Activated CD8-positive, alpha-beta memory T cell treated with anti-CD3 and anti-CD28 coated beads for 36 hours (primary cell): ENCODE measurements at regions not wholly inside any gene's neighbourhood (a gene's known extent, or its start where the extent isn't known, plus 50 kb on each side); places are given as distances from the start of the nearest gene placed in this dataset.

Experiments used
- CTCF ChIA-PET: fragments of 350-600 bp; sonication (Branson Sonifier 250); formaldehyde crosslinking; loops from one replicate; lab custom pipeline; 2021; ENCODE audit warnings: antibody characterized with exemption; lab: Charles Lee
- POLR2A ChIA-PET: fragments of 350-600 bp; sonication (Branson Sonifier 250); formaldehyde crosslinking; loops from one replicate; lab custom pipeline; 2021; ENCODE audit warnings: antibody characterized with exemption; lab: Charles Lee

- POLR2A ChIA-PET, result no interaction called here
- CTCF ChIA-PET, result no interaction called here
These were observed 111.6 kb upstream of the HAAO start for GRCh38 chr2:42903821-42904575.

- CTCF ChIA-PET, result interaction anchor here (1.4 kb wide), 1 partner anchor 28 kb away, joined by 5 read pairs; no protein-coding TSS in a partner anchor
- POLR2A ChIA-PET, result no interaction called here
These were observed 110.7 kb upstream of the HAAO start for GRCh38 chr2:42902939-42903709.

GRCh38 chr2:42901076-42901640, 108.8 kb upstream of the HAAO start:
- ChIA-PET CTCF (no interaction called here), POLR2A (no interaction called here)

GRCh38 chr2:42900289-42900891, 108.0 kb upstream of the HAAO start:
- CTCF ChIA-PET, result interaction anchor here (1.1 kb wide), 1 partner anchor 72 kb away, joined by 3 read pairs; no protein-coding TSS in a partner anchor
- POLR2A ChIA-PET, result no interaction called here

GRCh38 chr2:42897358-42897757, 105.0 kb upstream of the HAAO start:
- POLR2A ChIA-PET, result no interaction called here

GRCh38 chr2:42895791-42896135, 103.4 kb upstream of the HAAO start:
- POLR2A ChIA-PET, result no interaction called here
- CTCF ChIA-PET, result no interaction called here

More at GRCh38 chr2:42897358-42897757, 105.0 kb upstream of the HAAO start:
- CTCF ChIA-PET, result no interaction called here

- ChIA-PET CTCF (no interaction called here), POLR2A (no interaction called here)
These were observed 102.9 kb upstream of the HAAO start for GRCh38 chr2:42895134-42895790.

- CTCF ChIA-PET, result no interaction called here
- POLR2A ChIA-PET, result no interaction called here
These were observed 100.8 kb upstream of the HAAO start for GRCh38 chr2:42893047-42893758.

GRCh38 chr2:42890791-42891355, 98.5 kb upstream of the HAAO start:
- ChIA-PET CTCF (interaction anchor here (0.6 to 1.8 kb wide), 2 partner anchors 11 to 735 kb away, joined by 3 to 4 read pairs; no protein-coding TSS in a partner anchor), POLR2A (no interaction called here)

- ChIA-PET CTCF (interaction anchor here (0.6 kb wide), 1 partner anchor 644 kb away, joined by 3 read pairs; no protein-coding TSS in a partner anchor), POLR2A (no interaction called here)
These were observed 96.2 kb upstream of the HAAO start for GRCh38 chr2:42888321-42889245.

GRCh38 chr2:42886921-42887320, 94.5 kb upstream of the HAAO start:
- CTCF ChIA-PET, result no interaction called here
- POLR2A ChIA-PET, result no interaction called here

GRCh38 chr2:42882756-42883155, 90.4 kb upstream of the HAAO start:
- POLR2A ChIA-PET, result no interaction called here
- CTCF ChIA-PET, result interaction anchor here (0.6 kb wide), 1 partner anchor 211 kb away, joined by 4 read pairs; no protein-coding TSS in a partner anchor

- POLR2A ChIA-PET, result no interaction called here
- CTCF ChIA-PET, result no interaction called here
These were observed 89.3 kb upstream of the HAAO start for GRCh38 chr2:42881732-42882131.

GRCh38 chr2:42880738-42881690, 88.6 kb upstream of the HAAO start:
- ChIA-PET POLR2A (no interaction called here), CTCF (interaction anchor here (0.6 to 1.6 kb wide), 2 partner anchors 9 to 42 kb away, joined by 3 to 4 read pairs; no protein-coding TSS in a partner anchor)

GRCh38 chr2:42879913-42880737, 87.7 kb upstream of the HAAO start:
- CTCF ChIA-PET, result interaction anchor here (0.6 to 1.6 kb wide), 3 partner anchors 10 to 41 kb away, joined by 3 to 4 read pairs (median 3); no protein-coding TSS in a partner anchor
- POLR2A ChIA-PET, result no interaction called here
